Duodenal mucosa (tissue), 2 donors: ENCODE measurements at regions not wholly inside any gene's neighbourhood (a gene's known extent, or its start where the extent isn't known, plus 50 kb on each side); places are given as distances from the start of the nearest gene placed in this dataset.

Experiments used
- H3K27ac ChIP-seq: one replicate; pipeline ENCODE4 v1.7.0; 2013; ENCODE audit warnings: low read depth, low read length
- H3K27me3 ChIP-seq, 2 donors: one replicate each; pipeline ENCODE4 v1.7.0; 2013; ENCODE audit warnings: low read length in 2 of 2, control low read depth in 1 of 2; ENCODE audit not compliant: insufficient read depth in 2 of 2, control insufficient read depth in 1 of 2
- H3K36me3 ChIP-seq, 2 donors: one replicate each; pipeline ENCODE4 v1.7.0; 2013; ENCODE audit warnings: low read length in 2 of 2, control low read depth in 1 of 2; ENCODE audit not compliant: insufficient read depth in 2 of 2, control insufficient read depth in 1 of 2
- H3K4me1 ChIP-seq, 2 donors: one replicate each; pipeline ENCODE4 v1.7.0; 2013; ENCODE audit warnings: low read length in 2 of 2, control low read depth in 1 of 2; ENCODE audit not compliant: insufficient read depth in 2 of 2, control insufficient read depth in 1 of 2
- H3K4me3 ChIP-seq, 2 donors: one replicate each; pipeline ENCODE4 v1.7.0; 2013; ENCODE audit warnings: low read length in 2 of 2, low read depth in 1 of 2
- H3K9ac ChIP-seq, 2 donors: one replicate each; pipeline ENCODE4 v1.7.0; 2013; ENCODE audit warnings: low read length in 2 of 2, low read depth in 1 of 2
- H3K9me3 ChIP-seq, 2 donors: one replicate each; pipeline ENCODE4 v1.7.0; 2013; ENCODE audit warnings: low read length in 2 of 2, control low read depth in 1 of 2; ENCODE audit not compliant: control insufficient read depth in 1 of 2

GRCh38 chr18:41737218-41737617 is 217.8 kb upstream of the PIK3C3 start:
- Histone ChIP-seq H3K27me3 (no peaks in the 10 kb centered on the region), H3K36me3 (no peaks in the 10 kb centered on the region), H3K4me3 (no peak overlapping the region), H3K4me1 (no peaks in the 10 kb centered on the region), H3K9ac (no peak overlapping the region), H3K27ac (no peak overlapping the region), H3K9me3 (no peaks in the 10 kb centered on the region)

GRCh38 chr18:41734917-41735316 is 220.1 kb upstream of the PIK3C3 start:
- H3K36me3 ChIP-seq: no peaks in the 10 kb centered on the region
- H3K27me3 ChIP-seq: no peaks in the 10 kb centered on the region
- H3K9ac ChIP-seq: no peak overlapping the region
- H3K27ac ChIP-seq: no peak overlapping the region
- H3K4me3 ChIP-seq: no peak overlapping the region
- no peaks in the 10 kb centered on the region for H3K4me1 ChIP-seq
- no peaks in the 10 kb centered on the region for H3K9me3 ChIP-seq

- no peaks in the 10 kb centered on the region for H3K36me3 ChIP-seq
- no peak overlapping the region for H3K27ac ChIP-seq
- no peaks in the 10 kb centered on the region for H3K4me1 ChIP-seq
- no peak overlapping the region for H3K4me3 ChIP-seq
- H3K9me3 ChIP-seq: no peaks in the 10 kb centered on the region
- H3K27me3 ChIP-seq: no peaks in the 10 kb centered on the region
- H3K9ac ChIP-seq: no peak overlapping the region
Observed at GRCh38 chr18:41732356-41732755, 222.7 kb upstream of the PIK3C3 start.

- Histone ChIP-seq H3K27ac (no peak overlapping the region), H3K9me3 (no peaks in the 10 kb centered on the region), H3K9ac (no peak overlapping the region), H3K4me3 (no peak overlapping the region), H3K36me3 (no peaks in the 10 kb centered on the region), H3K4me1 (no peaks in the 10 kb centered on the region), H3K27me3 (no peaks in the 10 kb centered on the region)
Observed at GRCh38 chr18:41731884-41732283, 223.2 kb upstream of the PIK3C3 start.

- Histone ChIP-seq H3K9me3 (no peaks in the 10 kb centered on the region), H3K27me3 (no peaks in the 10 kb centered on the region), H3K27ac (no peak overlapping the region), H3K36me3 (no peaks in the 10 kb centered on the region), H3K9ac (no peak overlapping the region), H3K4me1 (no peaks in the 10 kb centered on the region), H3K4me3 (no peak overlapping the region)
Observed at GRCh38 chr18:41724195-41724594, 230.8 kb upstream of the PIK3C3 start.

- Histone ChIP-seq H3K27ac (no peak overlapping the region), H3K4me3 (no peak overlapping the region), H3K27me3 (no peaks in the 10 kb centered on the region), H3K36me3 (no peaks in the 10 kb centered on the region), H3K9ac (no peak overlapping the region), H3K9me3 (no peaks in the 10 kb centered on the region), H3K4me1 (no peaks in the 10 kb centered on the region)
Observed at GRCh38 chr18:41721103-41721790, 233.8 kb upstream of the PIK3C3 start.

- Histone ChIP-seq H3K27ac (no peak overlapping the region), H3K9ac (no peak overlapping the region), H3K36me3 (no peaks in the 10 kb centered on the region), H3K27me3 (no peaks in the 10 kb centered on the region), H3K4me3 (no peak overlapping the region), H3K4me1 (no peaks in the 10 kb centered on the region), H3K9me3 (no peaks in the 10 kb centered on the region)
Observed at GRCh38 chr18:41720226-41720625, 234.8 kb upstream of the PIK3C3 start.

GRCh38 chr18:41719808-41720207 is 235.2 kb upstream of the PIK3C3 start:
- Histone ChIP-seq H3K4me1 (no peaks in the 10 kb centered on the region), H3K4me3 (no peak overlapping the region), H3K9me3 (no peaks in the 10 kb centered on the region), H3K36me3 (no peaks in the 10 kb centered on the region), H3K9ac (no peak overlapping the region), H3K27ac (no peak overlapping the region), H3K27me3 (no peaks in the 10 kb centered on the region)

- Histone ChIP-seq H3K27ac (no peak overlapping the region), H3K27me3 (no peaks in the 10 kb centered on the region), H3K36me3 (no peaks in the 10 kb centered on the region), H3K9me3 (no peaks in the 10 kb centered on the region), H3K4me3 (no peak overlapping the region), H3K9ac (no peak overlapping the region), H3K4me1 (no peaks in the 10 kb centered on the region)
Observed at GRCh38 chr18:41714872-41715271, 240.2 kb upstream of the PIK3C3 start.

- H3K4me1 ChIP-seq: no peaks in the 10 kb centered on the region
- H3K9me3 ChIP-seq: no peaks in the 10 kb centered on the region
- H3K4me3 ChIP-seq: no peak overlapping the region
- no peaks in the 10 kb centered on the region for H3K27me3 ChIP-seq
- H3K27ac ChIP-seq: no peak overlapping the region
- H3K36me3 ChIP-seq: no peaks in the 10 kb centered on the region
- H3K9ac ChIP-seq: no peak overlapping the region
Observed at GRCh38 chr18:41713969-41714825, 240.8 kb upstream of the PIK3C3 start.
